GM12878 (cell line): ENCODE measurements at regions not wholly inside any gene's neighbourhood (a gene's known extent, or its start where the extent isn't known, plus 50 kb on each side); places are given as distances from the start of the nearest gene placed in this dataset.

Experiments
- ATAC-seq: fragments of 200-7000 bp; cut with Tn5 transposase; 3 replicates; pipeline ENCODE4 v1.9.1; 2020; ENCODE audit warnings: mild to moderate bottlenecking, moderate library complexity
- BruUV-seq: library from RNA; stranded (reverse); fragments of 400-500 nt; replicated peaks from 2 replicates; lab custom pipeline; 2021; lab: Mats Ljungman, UMichigan
- CTCF ChIA-PET: fragments of 300-600 bp; sonication (Branson Sonifier 250); formaldehyde crosslinking; extraction: SDS; loops from one replicate; lab custom pipeline; 2021; ENCODE audit warnings: inconsistent platforms; lab: Yijun Ruan, JAX
- POLR2A ChIA-PET: fragments of 350-600 bp; formaldehyde crosslinking; extraction: SDS; loops from one replicate; lab custom pipeline; 2021; ENCODE audit warnings: inconsistent platforms; lab: Charles Lee
- RAD21 ChIA-PET: fragments of 300-600 bp; sonication (Branson Sonifier 250); formaldehyde crosslinking; loops from one replicate; lab custom pipeline; 2023; ENCODE audit warnings: antibody characterized with exemption; ENCODE audit not compliant: unreplicated experiment; lab: Charles Lee
- SMC1A ChIA-PET: fragments of 300-600 bp; sonication (Branson Sonifier 250); formaldehyde crosslinking; loops from one replicate; lab custom pipeline; 2023; ENCODE audit not compliant: unreplicated experiment, uncharacterized antibody; lab: Charles Lee
- DNase-seq: peaks from one replicate; pipeline ENCODE4 v3.0.0-alpha.2; 2011; ENCODE audit warnings: low read depth, low spot score
- FAIRE-seq: peaks from 3 replicates; lab custom pipeline; 2011; peaks lifted over from hg19 to GRCh38; lab: Jason Lieb, UNC
- H2AFZ ChIP-seq: 2 replicates; pipeline ENCODE4 v1.6.0; 2011; ENCODE audit warnings: low read depth, low read length, control low read depth; ENCODE audit not compliant: control insufficient read depth
- H3K27ac ChIP-seq: 2 replicates; pipeline ENCODE4 v1.5.1; 2011; ENCODE audit warnings: control low read depth; ENCODE audit not compliant: control insufficient read depth, insufficient read depth
- H3K27me3 ChIP-seq, 2 experiments: replicated peaks in 1 of 2; 2 replicates each; pipeline versions ENCODE4 v1.6.0 to v1.6.1; 2011; ENCODE audit warnings: low read length in 1 of 2; ENCODE audit not compliant: control insufficient read depth in 2 of 2, insufficient read depth in 2 of 2
- H3K36me3 ChIP-seq, 2 experiments: 2 replicates each; pipeline ENCODE4 v1.5.1; 2011; ENCODE audit warnings: low read length in 1 of 2; ENCODE audit not compliant: control insufficient read depth in 2 of 2, insufficient read depth in 2 of 2
- H3K4me1 ChIP-seq: 2 replicates; pipeline ENCODE4 v1.6.1; 2011; ENCODE audit warnings: mild to moderate bottlenecking, low read length, moderate library complexity, mixed read lengths; ENCODE audit not compliant: control insufficient read depth, insufficient read depth
- H3K4me2 ChIP-seq: 2 replicates; pipeline ENCODE4 v1.6.0; 2011; ENCODE audit warnings: control low read depth; ENCODE audit not compliant: control insufficient read depth, insufficient read depth
- H3K4me3 ChIP-seq: fragments of 200-600 bp; sonication (generic); 2 replicates; pipeline ENCODE4 v1.5.1; 2016
- H3K79me2 ChIP-seq: 2 replicates; pipeline ENCODE4 v1.6.0; 2011; ENCODE audit warnings: low read length; ENCODE audit not compliant: control insufficient read depth, insufficient read depth
- H3K9ac ChIP-seq: 2 replicates; pipeline ENCODE4 v1.8.0; 2011; ENCODE audit warnings: low read length, control low read depth, mixed read lengths; ENCODE audit not compliant: control insufficient read depth, insufficient read depth
- H3K9me3 ChIP-seq: replicated peaks from 3 replicates; pipeline ENCODE4 v1.5.1; 2011; ENCODE audit warnings: mild to moderate bottlenecking, low read length; ENCODE audit not compliant: control insufficient read depth, insufficient read depth
- H4K20me1 ChIP-seq: 2 replicates; pipeline ENCODE4 v1.6.0; 2011; ENCODE audit not compliant: control insufficient read depth, insufficient read depth
- ASH2L ChIP-seq: fragments of 300-600, 200-600 bp; sonication (generic); IDR thresholded peaks from 2 replicates; pipeline ENCODE4 v1.6.1; 2017; ENCODE audit warnings: low read depth, mild to moderate bottlenecking, borderline replicate concordance
- BMI1 ChIP-seq: fragments of 450-650 bp; IDR thresholded peaks from 2 replicates; pipeline ENCODE4 v1.6.1; 2016; ENCODE audit warnings: mild to moderate bottlenecking, moderate library complexity, borderline replicate concordance
- CBX5 ChIP-seq: sonication (generic); IDR thresholded peaks from 2 replicates; pipeline ENCODE4 v1.6.1; 2016; ENCODE audit warnings: low read depth, moderate library complexity, mild to moderate bottlenecking, inconsistent platforms
- ETV6 ChIP-seq, 2 experiments: fragments of 450-650 bp in 1 of 2; IDR thresholded peaks in 1 of 2; conservative IDR thresholded peaks in 1 of 2; 2 replicates each; pipeline ENCODE4 v1.6.1; 2014; ENCODE audit warnings: antibody characterized with exemption in 1 of 2, borderline replicate concordance in 1 of 2, low read depth in 1 of 2, mild to moderate bottlenecking in 1 of 2, moderate library complexity in 1 of 2
- FOS ChIP-seq: IDR thresholded peaks from 3 replicates; pipeline ENCODE4 v1.6.1; 2011; ENCODE audit warnings: borderline replicate concordance; ENCODE audit not compliant: insufficient read length; ENCODE audit errors: extremely low read depth
- IKZF1 ChIP-seq: fragments of 450-650 bp; conservative IDR thresholded peaks from 2 replicates; pipeline ENCODE4 v1.6.1; 2017; ENCODE audit warnings: antibody characterized with exemption, mild to moderate bottlenecking
- IKZF2 ChIP-seq, 2 experiments: fragments of 450-650 bp; IDR thresholded peaks; 2 replicates each; pipeline ENCODE4 v1.6.1; 2017; ENCODE audit warnings: mild to moderate bottlenecking in 2 of 2, moderate library complexity in 2 of 2
- POLR2AphosphoS5 ChIP-seq: IDR thresholded peaks from 2 replicates; pipeline ENCODE4 v1.6.1; 2011; ENCODE audit warnings: mild to moderate bottlenecking, low read length, inconsistent platforms
- RAD21 ChIP-seq: IDR thresholded peaks from 2 replicates; pipeline ENCODE4 v1.6.1; 2011; ENCODE audit warnings: mild to moderate bottlenecking, low read depth, low read length, moderate library complexity; ENCODE audit not compliant: insufficient read depth
- SIX5 ChIP-seq: IDR thresholded peaks from 2 replicates; pipeline ENCODE4 v1.6.1; 2011; ENCODE audit warnings: mild to moderate bottlenecking, low read depth, low read length, moderate library complexity; ENCODE audit not compliant: severe bottlenecking
- SMARCA5 ChIP-seq: fragments of 450-650 bp; IDR thresholded peaks from 2 replicates; pipeline ENCODE4 v1.6.1; 2017; ENCODE audit warnings: mild to moderate bottlenecking
- WRNIP1 ChIP-seq: IDR thresholded peaks from 2 replicates; pipeline ENCODE4 v1.6.1; 2011; ENCODE audit warnings: low read depth, low read length, improper control_type of control experiment, borderline replicate concordance
- ZBED1 ChIP-seq: IDR thresholded peaks from 2 replicates; pipeline ENCODE4 v1.6.1; 2016; ENCODE audit warnings: borderline replicate concordance
- ZNF622 ChIP-seq: fragments of 450-650 bp; IDR thresholded peaks from 2 replicates; pipeline ENCODE4 v1.6.1; 2017; ENCODE audit warnings: mild to moderate bottlenecking, inconsistent platforms
- in situ Hi-C: fragments of 300-500 bp; cut with MboI; formaldehyde crosslinking; loops from 9 replicates; pipeline ENCODE4 v1.14.3; 2018; ENCODE audit warnings: mixed read lengths
- intact Hi-C: fragments of 100-400 bp; cut with micrococcal nuclease; formaldehyde crosslinking; loops from one replicate; pipeline ENCODE4 v1.14.2; 2022; ENCODE audit not compliant: unreplicated experiment
- TF ChIP-seq, protein P1 (sequence below): fragments of 150-350 bp; IDR thresholded peaks from 2 replicates; pipeline ENCODE4 v1.6.1; 2016; ENCODE audit warnings: low read depth, low read length
- TF ChIP-seq, protein P2 (sequence below): fragments of 450-650 bp; IDR thresholded peaks from 2 replicates; pipeline ENCODE4 v1.6.1; 2017; ENCODE audit warnings: mild to moderate bottlenecking, moderate library complexity
- TF ChIP-seq, protein P3 (sequence below), 3 experiments: IDR thresholded peaks in 2 of 3; conservative IDR thresholded peaks in 1 of 3; 2 replicates each; pipeline ENCODE4 v1.5.1; 2011; ENCODE audit warnings: low read depth in 3 of 3, low read length in 3 of 3, mild to moderate bottlenecking in 3 of 3, control low read depth in 2 of 3, moderate library complexity in 2 of 3, inconsistent platforms in 1 of 3, mixed read lengths in 1 of 3; ENCODE audit not compliant: control insufficient read depth in 2 of 3, insufficient read depth in 1 of 3; ENCODE audit errors: extremely low read depth in 1 of 3

DNA sequence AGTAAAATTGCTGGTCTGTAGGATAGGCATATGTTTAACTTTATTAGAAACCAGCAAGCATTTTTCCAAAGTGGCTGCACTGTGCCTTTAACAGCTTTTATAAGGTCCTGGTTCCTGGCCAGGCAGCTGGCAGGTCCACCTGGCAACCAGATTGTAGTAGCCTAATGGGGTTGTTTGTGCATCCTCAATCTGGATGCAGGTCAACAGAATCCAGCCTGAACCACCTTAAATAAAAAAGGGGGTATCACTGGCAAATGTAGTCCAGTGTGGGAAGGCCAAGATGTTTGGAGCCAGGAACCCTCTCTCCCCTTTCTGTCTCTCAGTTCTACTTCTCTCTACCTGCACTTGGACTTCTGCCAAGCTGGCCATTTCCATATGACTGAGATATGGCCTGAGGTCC lies 200.3 kb downstream of the ZNF621 start:
- SMC1A ChIA-PET: interaction anchor here (0.6 kb wide), 1 partner anchor 949 kb away, joined by 3 read pairs; no protein-coding TSS in a partner anchor
- intact Hi-C loops: no loop called here
- DNase-seq (no peak), ATAC-seq (no peak), FAIRE-seq (no peak)
- in situ Hi-C loops: no loop called here
- H4K20me1 ChIP-seq: no peaks in the 10 kb centered on the region
- H3K36me3 ChIP-seq: no peaks in the 10 kb centered on the region
- RAD21 ChIA-PET: no interaction called here
- POLR2A ChIA-PET: no interaction called here
- no peak overlapping the region for H3K4me3 ChIP-seq
- CTCF ChIA-PET: no interaction called here
- H3K4me1 ChIP-seq: no peaks in the 10 kb centered on the region
- no peak overlapping the region for H3K9ac ChIP-seq
- no peaks in the 10 kb centered on the region for H3K79me2 ChIP-seq
- H3K27ac ChIP-seq: no peak overlapping the region
- no TSS peak for BruUV-seq
- H3K9me3 ChIP-seq: no peaks in the 10 kb centered on the region; the same call in 2 of the 3 replicates
- H2AFZ ChIP-seq: no peak overlapping the region
- H3K4me2 ChIP-seq: no peak overlapping the region
- no peaks in the 10 kb centered on the region for H3K27me3 ChIP-seq
- no peak for TF ChIP-seq ZNF622
- no peak for TF ChIP-seq POLR2AphosphoS5
- no peak for TF ChIP-seq ZBED1
- TF ChIP-seq, protein P1, sequence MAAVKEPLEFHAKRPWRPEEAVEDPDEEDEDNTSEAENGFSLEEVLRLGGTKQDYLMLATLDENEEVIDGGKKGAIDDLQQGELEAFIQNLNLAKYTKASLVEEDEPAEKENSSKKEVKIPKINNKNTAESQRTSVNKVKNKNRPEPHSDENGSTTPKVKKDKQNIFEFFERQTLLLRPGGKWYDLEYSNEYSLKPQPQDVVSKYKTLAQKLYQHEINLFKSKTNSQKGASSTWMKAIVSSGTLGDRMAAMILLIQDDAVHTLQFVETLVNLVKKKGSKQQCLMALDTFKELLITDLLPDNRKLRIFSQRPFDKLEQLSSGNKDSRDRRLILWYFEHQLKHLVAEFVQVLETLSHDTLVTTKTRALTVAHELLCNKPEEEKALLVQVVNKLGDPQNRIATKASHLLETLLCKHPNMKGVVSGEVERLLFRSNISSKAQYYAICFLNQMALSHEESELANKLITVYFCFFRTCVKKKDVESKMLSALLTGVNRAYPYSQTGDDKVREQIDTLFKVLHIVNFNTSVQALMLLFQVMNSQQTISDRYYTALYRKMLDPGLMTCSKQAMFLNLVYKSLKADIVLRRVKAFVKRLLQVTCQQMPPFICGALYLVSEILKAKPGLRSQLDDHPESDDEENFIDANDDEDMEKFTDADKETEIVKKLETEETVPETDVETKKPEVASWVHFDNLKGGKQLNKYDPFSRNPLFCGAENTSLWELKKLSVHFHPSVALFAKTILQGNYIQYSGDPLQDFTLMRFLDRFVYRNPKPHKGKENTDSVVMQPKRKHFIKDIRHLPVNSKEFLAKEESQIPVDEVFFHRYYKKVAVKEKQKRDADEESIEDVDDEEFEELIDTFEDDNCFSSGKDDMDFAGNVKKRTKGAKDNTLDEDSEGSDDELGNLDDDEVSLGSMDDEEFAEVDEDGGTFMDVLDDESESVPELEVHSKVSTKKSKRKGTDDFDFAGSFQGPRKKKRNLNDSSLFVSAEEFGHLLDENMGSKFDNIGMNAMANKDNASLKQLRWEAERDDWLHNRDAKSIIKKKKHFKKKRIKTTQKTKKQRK: no peak
- TF ChIP-seq SIX5: no peak
- TF ChIP-seq BMI1: no peak
- TF ChIP-seq, protein P2, sequence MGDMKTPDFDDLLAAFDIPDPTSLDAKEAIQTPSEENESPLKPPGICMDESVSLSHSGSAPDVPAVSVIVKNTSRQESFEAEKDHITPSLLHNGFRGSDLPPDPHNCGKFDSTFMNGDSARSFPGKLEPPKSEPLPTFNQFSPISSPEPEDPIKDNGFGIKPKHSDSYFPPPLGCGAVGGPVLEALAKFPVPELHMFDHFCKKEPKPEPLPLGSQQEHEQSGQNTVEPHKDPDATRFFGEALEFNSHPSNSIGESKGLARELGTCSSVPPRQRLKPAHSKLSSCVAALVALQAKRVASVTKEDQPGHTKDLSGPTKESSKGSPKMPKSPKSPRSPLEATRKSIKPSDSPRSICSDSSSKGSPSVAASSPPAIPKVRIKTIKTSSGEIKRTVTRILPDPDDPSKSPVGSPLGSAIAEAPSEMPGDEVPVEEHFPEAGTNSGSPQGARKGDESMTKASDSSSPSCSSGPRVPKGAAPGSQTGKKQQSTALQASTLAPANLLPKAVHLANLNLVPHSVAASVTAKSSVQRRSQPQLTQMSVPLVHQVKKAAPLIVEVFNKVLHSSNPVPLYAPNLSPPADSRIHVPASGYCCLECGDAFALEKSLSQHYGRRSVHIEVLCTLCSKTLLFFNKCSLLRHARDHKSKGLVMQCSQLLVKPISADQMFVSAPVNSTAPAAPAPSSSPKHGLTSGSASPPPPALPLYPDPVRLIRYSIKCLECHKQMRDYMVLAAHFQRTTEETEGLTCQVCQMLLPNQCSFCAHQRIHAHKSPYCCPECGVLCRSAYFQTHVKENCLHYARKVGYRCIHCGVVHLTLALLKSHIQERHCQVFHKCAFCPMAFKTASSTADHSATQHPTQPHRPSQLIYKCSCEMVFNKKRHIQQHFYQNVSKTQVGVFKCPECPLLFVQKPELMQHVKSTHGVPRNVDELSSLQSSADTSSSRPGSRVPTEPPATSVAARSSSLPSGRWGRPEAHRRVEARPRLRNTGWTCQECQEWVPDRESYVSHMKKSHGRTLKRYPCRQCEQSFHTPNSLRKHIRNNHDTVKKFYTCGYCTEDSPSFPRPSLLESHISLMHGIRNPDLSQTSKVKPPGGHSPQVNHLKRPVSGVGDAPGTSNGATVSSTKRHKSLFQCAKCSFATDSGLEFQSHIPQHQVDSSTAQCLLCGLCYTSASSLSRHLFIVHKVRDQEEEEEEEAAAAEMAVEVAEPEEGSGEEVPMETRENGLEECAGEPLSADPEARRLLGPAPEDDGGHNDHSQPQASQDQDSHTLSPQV: no peak
- TF ChIP-seq ETV6 (conservative IDR thresholded peaks at IDR 0.05 in 1 of 2, IDR thresholded peaks at IDR 0.05 in 1 of 2; ENCODE audit: borderline replicate concordance in 1 of 2, low read depth in 1 of 2): no peak
- TF ChIP-seq CBX5: no peak
- TF ChIP-seq WRNIP1: no peak
- TF ChIP-seq FOS: no peak
- no peak for TF ChIP-seq ASH2L
- no peak for TF ChIP-seq RAD21
- TF ChIP-seq, protein P3, sequence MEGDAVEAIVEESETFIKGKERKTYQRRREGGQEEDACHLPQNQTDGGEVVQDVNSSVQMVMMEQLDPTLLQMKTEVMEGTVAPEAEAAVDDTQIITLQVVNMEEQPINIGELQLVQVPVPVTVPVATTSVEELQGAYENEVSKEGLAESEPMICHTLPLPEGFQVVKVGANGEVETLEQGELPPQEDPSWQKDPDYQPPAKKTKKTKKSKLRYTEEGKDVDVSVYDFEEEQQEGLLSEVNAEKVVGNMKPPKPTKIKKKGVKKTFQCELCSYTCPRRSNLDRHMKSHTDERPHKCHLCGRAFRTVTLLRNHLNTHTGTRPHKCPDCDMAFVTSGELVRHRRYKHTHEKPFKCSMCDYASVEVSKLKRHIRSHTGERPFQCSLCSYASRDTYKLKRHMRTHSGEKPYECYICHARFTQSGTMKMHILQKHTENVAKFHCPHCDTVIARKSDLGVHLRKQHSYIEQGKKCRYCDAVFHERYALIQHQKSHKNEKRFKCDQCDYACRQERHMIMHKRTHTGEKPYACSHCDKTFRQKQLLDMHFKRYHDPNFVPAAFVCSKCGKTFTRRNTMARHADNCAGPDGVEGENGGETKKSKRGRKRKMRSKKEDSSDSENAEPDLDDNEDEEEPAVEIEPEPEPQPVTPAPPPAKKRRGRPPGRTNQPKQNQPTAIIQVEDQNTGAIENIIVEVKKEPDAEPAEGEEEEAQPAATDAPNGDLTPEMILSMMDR (IDR thresholded peaks at IDR 0.05 in 2 of 3, conservative IDR thresholded peaks at IDR 0.05 in 1 of 3; ENCODE audit: control insufficient read depth in 2 of 3, extremely low read depth in 1 of 3, insufficient read depth in 1 of 3, low read depth in 3 of 3, low read length in 3 of 3): no peak
- TF ChIP-seq SMARCA5: no peak
- TF ChIP-seq IKZF2 (IDR thresholded peaks at IDR 0.05): no peak
- no peak for TF ChIP-seq IKZF1
